ENCODE measurements at regions not wholly inside any gene's neighbourhood (a gene's known extent, or its start where the extent isn't known, plus 50 kb on each side); places are given as distances from the start of the nearest gene placed in this dataset.
A peak's percentile ranks its signal among the peaks of the same experiment; 100 is the strongest.

DNA sequence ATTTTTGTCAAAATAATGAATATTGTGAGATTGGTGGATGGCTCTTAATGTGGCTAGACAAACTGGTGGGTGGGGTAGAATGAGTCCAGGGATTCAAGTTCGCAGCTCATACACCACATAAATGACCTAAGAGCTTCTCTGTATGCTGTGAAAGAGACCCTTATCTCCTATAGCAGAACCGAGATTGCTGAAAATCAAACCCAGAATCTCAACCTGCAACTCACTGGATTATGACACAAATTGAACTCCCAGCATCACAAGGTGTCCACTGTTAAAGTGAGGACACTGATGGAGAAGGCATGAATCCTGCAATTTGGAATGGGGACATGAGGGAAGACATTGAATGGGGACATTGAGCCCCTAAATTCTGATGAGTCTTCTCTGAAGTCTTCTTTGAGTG lies 51.3 kb upstream of the CNKSR3 start:
- no peak for DNase-seq

GRCh38 chr6:154565331-154565730 lies 54.8 kb upstream of the CNKSR3 start:
- DNase-seq, result no peak

DNA sequence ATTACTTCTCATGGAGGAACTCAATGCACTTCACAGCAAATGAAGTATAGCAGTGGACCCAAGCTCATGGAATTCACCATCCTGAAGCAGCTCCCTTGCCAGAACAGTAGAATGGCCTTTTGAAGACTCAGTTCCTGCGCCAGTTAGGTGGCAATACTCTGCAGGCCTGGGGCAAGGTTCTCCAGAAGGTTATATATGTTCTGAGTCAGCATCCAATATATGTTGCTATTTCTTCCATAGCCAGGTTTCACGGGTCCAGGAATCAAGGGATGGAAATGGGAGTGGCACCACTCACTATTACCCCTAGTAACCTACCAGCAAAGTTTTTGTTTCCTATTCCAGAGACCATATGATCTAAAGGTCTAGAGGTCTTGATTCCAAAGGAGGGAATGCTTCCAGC lies 56.4 kb upstream of the CNKSR3 start:
- DNase-seq, result no peak

GRCh38 chr6:154567695-154568220 lies 57.3 kb upstream of the CNKSR3 start:
- DNase-seq, result no peak

GRCh38 chr6:154569156-154569862 lies 58.8 kb upstream of the CNKSR3 start:
- peak; percentile 20 for DNase-seq

GRCh38 chr6:154570505-154570904 lies 60.0 kb upstream of the CNKSR3 start:
- no peak for DNase-seq

- DNase-seq, result no peak
Measured at GRCh38 chr6:154572556-154572955, 62.1 kb upstream of the CNKSR3 start.

- no peak for DNase-seq
Measured at GRCh38 chr6:154578004-154578559, 67.6 kb upstream of the CNKSR3 start.

GRCh38 chr6:154579046-154579445 lies 68.6 kb upstream of the CNKSR3 start:
- no peak for DNase-seq

- no peak for DNase-seq
Measured at GRCh38 chr6:154579485-154579884, 69.0 kb upstream of the CNKSR3 start.

- DNase-seq, result no peak
Measured at GRCh38 chr6:154580397-154581135, 70.1 kb upstream of the CNKSR3 start.

DNA sequence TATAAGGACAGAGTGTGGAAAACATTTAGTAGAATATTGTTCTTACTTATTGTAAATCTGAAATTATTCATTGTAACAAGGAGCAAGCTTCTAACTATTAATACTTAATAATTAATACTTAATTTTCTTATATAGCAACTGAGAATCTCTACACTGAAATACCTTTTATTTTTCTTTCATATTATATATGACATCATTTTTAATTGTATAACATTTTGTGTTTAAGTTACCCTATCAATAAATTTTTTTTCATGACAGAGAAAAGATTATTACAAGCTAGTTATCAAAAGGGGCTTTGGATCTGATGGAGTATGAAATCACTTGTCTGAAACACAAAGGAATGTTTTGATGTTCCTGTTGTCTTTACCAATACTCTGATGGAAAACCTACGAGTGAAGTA lies 72.2 kb upstream of the CNKSR3 start:
- no peak for DNase-seq

DNA sequence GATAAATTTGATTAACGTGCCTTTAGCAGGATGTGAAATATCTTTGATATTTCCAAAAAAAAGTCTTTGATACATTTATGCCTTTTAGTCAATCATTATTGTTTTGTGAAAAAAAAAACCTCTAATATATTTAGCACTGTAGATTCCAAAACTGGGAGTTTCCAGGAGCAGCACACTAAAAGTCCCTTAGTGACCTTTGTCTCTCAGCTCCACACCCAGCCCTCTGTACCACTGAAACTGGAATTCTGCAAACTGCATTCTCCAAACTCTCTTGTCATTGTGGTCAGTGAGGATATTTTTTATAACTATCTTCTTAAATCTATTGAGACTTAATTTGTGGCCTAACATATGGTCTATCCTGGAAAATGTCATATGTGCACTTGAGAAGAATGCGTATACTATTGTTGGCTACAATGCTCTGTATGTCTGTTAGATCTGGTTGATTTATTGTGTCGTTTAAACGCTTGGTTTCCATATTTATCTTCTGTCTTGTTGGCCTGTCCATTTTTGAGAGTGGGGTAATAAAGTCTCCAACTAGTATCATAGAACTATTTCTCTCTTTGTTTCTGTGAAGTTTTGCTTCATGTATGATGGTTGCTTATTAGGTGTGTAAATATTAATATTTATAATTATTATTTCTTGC lies 73.2 kb upstream of the CNKSR3 start:
- DNase-seq, result no peak

DNA sequence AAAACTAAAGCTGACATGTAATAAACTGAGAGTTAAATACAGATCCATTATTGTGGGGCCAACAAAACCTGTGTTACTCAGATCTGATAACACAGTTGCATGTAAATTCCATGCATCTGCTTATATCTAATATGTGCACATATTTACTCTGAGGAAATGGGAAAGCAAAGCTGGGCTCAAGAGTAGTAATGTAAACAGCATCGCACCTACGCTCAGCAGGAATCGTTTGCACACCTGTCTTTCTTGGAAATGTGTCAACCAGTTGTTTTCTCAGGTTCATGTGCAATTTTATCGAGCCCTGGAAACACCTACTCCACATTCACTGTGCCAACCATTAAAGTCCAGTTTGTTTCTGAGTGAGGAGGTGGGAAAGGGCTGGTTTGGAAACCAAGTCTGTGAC lies 80.3 kb upstream of the CNKSR3 start:
- DNase-seq, result peak; percentile 99

GRCh38 chr6:154591234-154591633 lies 80.7 kb upstream of the CNKSR3 start:
- DNase-seq, result peak; percentile 60

- DNase-seq, result no peak
Measured at GRCh38 chr6:154592199-154592860, 81.8 kb upstream of the CNKSR3 start.

DNA sequence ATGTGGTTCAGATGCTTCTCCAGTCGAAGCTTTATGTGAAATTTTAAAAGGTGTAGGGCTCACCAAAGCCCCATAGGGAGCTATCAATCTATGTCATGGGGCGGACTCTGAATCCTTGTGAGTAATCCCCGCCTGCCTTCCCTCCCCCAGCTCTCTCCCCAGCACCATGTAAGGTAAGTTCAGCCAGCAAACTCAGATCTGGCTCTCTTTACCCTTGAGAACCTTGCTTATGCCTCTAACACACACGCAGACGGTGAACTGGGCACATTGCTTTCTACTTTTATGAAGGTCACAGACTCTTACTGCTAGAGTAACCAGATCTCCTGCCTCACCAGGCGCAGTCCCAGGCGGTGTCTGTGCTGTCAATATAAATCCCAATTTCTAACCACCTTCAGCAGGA lies 82.6 kb upstream of the CNKSR3 start:
- peak; percentile 72 for DNase-seq

DNA sequence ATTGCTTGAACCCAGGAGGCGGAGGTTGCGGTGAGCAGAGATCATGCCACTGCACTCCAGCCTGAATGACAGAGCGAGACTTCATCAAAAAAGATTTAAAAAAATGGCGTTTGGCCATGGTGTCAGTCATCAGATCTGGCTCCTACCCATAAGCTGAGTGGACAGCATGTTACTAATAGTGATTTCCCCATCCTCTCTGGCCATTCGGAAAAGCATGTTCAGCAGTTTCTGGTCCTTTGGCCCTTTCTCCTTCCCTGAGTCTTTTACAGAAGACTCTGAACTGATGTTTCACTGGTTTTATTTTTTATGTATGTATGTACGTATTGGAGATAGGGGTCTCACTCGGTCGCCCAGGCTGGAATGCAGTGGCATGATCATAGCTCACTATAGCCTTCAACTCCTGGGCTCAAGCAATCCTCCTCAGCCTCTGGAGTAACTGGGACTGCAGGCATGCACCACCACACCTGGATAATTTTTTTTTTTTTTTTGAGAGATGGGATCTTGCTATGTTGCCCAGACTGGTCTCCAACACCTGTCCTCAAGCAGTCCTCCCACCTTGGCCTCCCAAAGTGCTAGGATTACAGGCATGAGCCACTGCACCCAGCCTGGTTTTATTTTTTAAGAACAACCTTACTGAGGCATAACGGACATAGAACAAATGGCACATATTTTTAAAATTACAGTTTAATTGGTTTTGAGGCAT lies 84.2 kb upstream of the CNKSR3 start:
- no peak for DNase-seq

- no peak for DNase-seq
Measured at GRCh38 chr6:154595538-154595937, 85.1 kb upstream of the CNKSR3 start.

DNA sequence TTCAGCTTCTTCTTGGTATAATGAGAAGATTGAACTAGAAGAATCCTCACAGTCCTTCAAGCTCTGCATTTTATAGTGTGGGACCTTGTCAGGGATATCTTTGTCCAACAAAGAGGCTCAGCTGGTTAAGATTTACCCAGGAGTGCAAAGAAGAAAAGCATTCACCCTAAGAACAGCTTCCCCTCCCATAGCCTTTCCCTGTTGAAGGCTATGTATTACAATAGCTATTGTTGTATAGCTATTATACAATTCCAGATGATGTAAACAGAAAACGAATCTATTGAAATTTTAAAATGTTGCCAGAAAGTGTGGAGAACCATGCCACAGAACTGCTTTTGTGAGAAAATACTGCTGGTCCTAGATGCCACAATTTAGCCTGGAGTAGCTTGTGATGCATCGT lies 85.5 kb upstream of the CNKSR3 start:
- no peak for DNase-seq

GRCh38 chr6:154596701-154597100 lies 86.2 kb upstream of the CNKSR3 start:
- no peak for DNase-seq

DNA sequence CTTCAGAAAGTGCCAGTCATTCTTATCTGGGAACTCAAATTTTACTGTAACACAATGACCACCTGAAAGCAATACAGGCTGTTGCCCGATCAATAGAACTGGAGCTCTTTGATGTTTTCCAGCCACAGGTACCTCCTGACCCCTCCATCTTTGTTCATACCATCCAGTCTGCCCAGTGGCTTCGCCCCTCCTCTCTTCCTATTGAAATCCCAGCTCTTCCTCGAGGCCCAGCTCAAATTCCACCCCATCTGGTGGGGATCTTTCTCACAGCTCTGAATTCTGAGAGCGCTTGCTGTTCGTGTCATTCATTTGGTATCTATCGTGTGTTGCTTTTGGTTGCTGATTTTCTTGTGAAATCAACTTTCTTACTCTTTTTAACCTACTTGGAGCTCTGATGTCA lies 87.9 kb upstream of the CNKSR3 start:
- DNase-seq, result no peak
